Stromal cell of bone marrow (primary cell): ENCODE measurements at regions not wholly inside any gene's neighbourhood (a gene's known extent, or its start where the extent isn't known, plus 50 kb on each side); places are given as distances from the start of the nearest gene placed in this dataset.

Experiments used
- DNase-seq: peaks from one replicate; pipeline ENCODE4 v3.0.0-alpha.2; 2012; ENCODE audit warnings: low read depth

GRCh38 chr4:107318078-107318477 is 282.0 kb upstream of the DKK2 start:
- DNase-seq, result no peak

GRCh38 chr4:107317611-107318010 is 281.5 kb upstream of the DKK2 start:
- no peak for DNase-seq

GRCh38 chr4:107315584-107315983 is 279.5 kb upstream of the DKK2 start:
- no peak for DNase-seq

GRCh38 chr4:107314156-107314555 is 278.0 kb upstream of the DKK2 start:
- DNase-seq, result no peak

GRCh38 chr4:107312366-107312765 is 276.3 kb upstream of the DKK2 start:
- DNase-seq, result no peak

GRCh38 chr4:107304699-107305286 is 268.7 kb upstream of the DKK2 start:
- DNase-seq, result no peak

- no peak for DNase-seq
These were observed 263.5 kb upstream of the DKK2 start for GRCh38 chr4:107299646-107300045.

GRCh38 chr4:107292979-107293378 is 256.9 kb upstream of the DKK2 start:
- DNase-seq, result no peak

- peak; percentile 88 for DNase-seq
These were observed 247.8 kb upstream of the DKK2 start for GRCh38 chr4:107283587-107284559.

GRCh38 chr4:107279733-107280132 is 243.6 kb upstream of the DKK2 start:
- DNase-seq, result no peak

- no peak for DNase-seq
These were observed 242.8 kb upstream of the DKK2 start for GRCh38 chr4:107278791-107279483.

- DNase-seq, result no peak
These were observed 239.9 kb upstream of the DKK2 start for GRCh38 chr4:107276052-107276451.

- no peak for DNase-seq
These were observed 239.1 kb upstream of the DKK2 start for GRCh38 chr4:107275225-107275624.

- no peak for DNase-seq
These were observed 234.5 kb upstream of the DKK2 start for GRCh38 chr4:107270614-107271013.

- no peak for DNase-seq
These were observed 233.1 kb upstream of the DKK2 start for GRCh38 chr4:107269175-107269574.

- DNase-seq, result no peak
These were observed 229.7 kb upstream of the DKK2 start for GRCh38 chr4:107265859-107266258.

GRCh38 chr4:107261241-107261874 is 225.2 kb upstream of the DKK2 start:
- DNase-seq, result no peak

GRCh38 chr4:107258359-107258758 is 222.2 kb upstream of the DKK2 start:
- DNase-seq, result peak; percentile 41

GRCh38 chr4:107255596-107255995 is 219.5 kb upstream of the DKK2 start:
- no peak for DNase-seq

GRCh38 chr4:107255114-107255513 is 219.0 kb upstream of the DKK2 start:
- DNase-seq, result no peak

GRCh38 chr4:107253579-107254068 is 217.5 kb upstream of the DKK2 start:
- DNase-seq, result no peak

GRCh38 chr4:107253090-107253489 is 217.0 kb upstream of the DKK2 start:
- no peak for DNase-seq
